ENCODE measurements at regions not wholly inside any gene's neighbourhood (a gene's known extent, or its start where the extent isn't known, plus 50 kb on each side); places are given as distances from the start of the nearest gene placed in this dataset.

GRCh38 chr11:95650276-95650675 is 139.3 kb downstream of the FAM76B start:
- TF ChIP-seq CTCF (IDR thresholded peaks at IDR 0.05 in 2 of 3, conservative IDR thresholded peaks at IDR 0.05 in 1 of 3; ENCODE audit: borderline replicate concordance in 1 of 3, insufficient read depth in 1 of 3, low read depth in 2 of 3, low read length in 2 of 3): no peak
- TF ChIP-seq EZH2phosphoT487 (IDR thresholded peaks at IDR 0.05; ENCODE audit: borderline replicate concordance): no peak
- TF ChIP-seq POLR2AphosphoS5 (IDR thresholded peaks at IDR 0.05; ENCODE audit: low read depth, low read length): no peak
- TF ChIP-seq CEBPB (IDR thresholded peaks at IDR 0.05; ENCODE audit: low read depth): no peak
- TF ChIP-seq ELF1 (IDR thresholded peaks at IDR 0.05; ENCODE audit: borderline replicate concordance, low read depth): no peak
- TF ChIP-seq SIN3A (IDR thresholded peaks at IDR 0.05; ENCODE audit: low read depth): no peak
- no peak for TF ChIP-seq POLR2A (IDR thresholded peaks at IDR 0.05; ENCODE audit: borderline replicate concordance, extremely low read depth, insufficient read depth, insufficient read length)
- no peak for TF ChIP-seq REST (IDR thresholded peaks at IDR 0.05; ENCODE audit: low read depth)
- TF ChIP-seq SP1 (IDR thresholded peaks at IDR 0.05; ENCODE audit: low read depth): no peak
- TF ChIP-seq MAX (IDR thresholded peaks at IDR 0.05): no peak
- TF ChIP-seq JUND (IDR thresholded peaks at IDR 0.05): no peak
- TF ChIP-seq EGR1 (IDR thresholded peaks at IDR 0.05; ENCODE audit: low read depth): no peak
- TF ChIP-seq FOSL1 (IDR thresholded peaks at IDR 0.05; ENCODE audit: low read depth): no peak
- no peak for TF ChIP-seq EZH2 (IDR thresholded peaks at IDR 0.05)

Data from HCT116 (cell line).